ENCODE measurements at regions not wholly inside any gene's neighbourhood (a gene's known extent, or its start where the extent isn't known, plus 50 kb on each side); places are given as distances from the start of the nearest gene placed in this dataset.
"Not testable (repeated sequence)": the region's sequence is repeated elsewhere in the genome, so short reads cannot be mapped to it uniquely, and the experiment has no call there.

DNA sequence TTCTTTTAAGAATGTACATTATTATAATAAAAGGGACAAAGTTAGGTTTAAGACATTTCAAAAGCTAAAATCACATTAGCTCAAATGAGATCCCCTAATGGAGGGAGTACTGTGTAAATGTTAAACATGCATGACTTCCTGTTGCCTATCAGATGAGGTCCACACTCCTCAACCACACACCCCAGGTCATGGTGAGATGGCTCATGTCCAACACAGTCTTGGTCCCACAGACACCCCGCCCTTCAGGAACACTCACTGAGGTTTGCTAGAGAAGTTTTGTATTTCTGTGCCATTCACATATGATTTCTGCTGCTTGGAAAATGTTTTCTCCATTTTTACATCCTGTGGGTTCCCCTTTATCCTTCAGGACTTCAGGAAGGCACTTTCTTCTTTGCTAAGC is 491.0 kb downstream of the SOX11 start:
- H3K4me1 ChIP-seq, result peaks cover 0 to 9% (median 3%) of the 10 kb centered on the region in 6 donors

GRCh38 chr2:6184532-6185292 is 492.5 kb downstream of the SOX11 start:
- Histone ChIP-seq H3K9me3 (no peaks in the 10 kb centered on the region), H3K27me3 (replicated peaks in 1 of 7) (no peaks in the 10 kb centered on the region), H3K27ac (no peak overlapping the region), H3K4me3 (no peak overlapping the region), H3K36me3 (no peaks in the 10 kb centered on the region), H3K4me1 (peaks cover 0 to 9% (median 3%) of the 10 kb centered on the region in 6 donors)
- TF ChIP-seq POLR2A (IDR thresholded peaks at IDR 0.05) (no peak), POLR2AphosphoS5 (IDR thresholded peaks at IDR 0.05) (no peak)
- TF ChIP-seq, protein P1, sequence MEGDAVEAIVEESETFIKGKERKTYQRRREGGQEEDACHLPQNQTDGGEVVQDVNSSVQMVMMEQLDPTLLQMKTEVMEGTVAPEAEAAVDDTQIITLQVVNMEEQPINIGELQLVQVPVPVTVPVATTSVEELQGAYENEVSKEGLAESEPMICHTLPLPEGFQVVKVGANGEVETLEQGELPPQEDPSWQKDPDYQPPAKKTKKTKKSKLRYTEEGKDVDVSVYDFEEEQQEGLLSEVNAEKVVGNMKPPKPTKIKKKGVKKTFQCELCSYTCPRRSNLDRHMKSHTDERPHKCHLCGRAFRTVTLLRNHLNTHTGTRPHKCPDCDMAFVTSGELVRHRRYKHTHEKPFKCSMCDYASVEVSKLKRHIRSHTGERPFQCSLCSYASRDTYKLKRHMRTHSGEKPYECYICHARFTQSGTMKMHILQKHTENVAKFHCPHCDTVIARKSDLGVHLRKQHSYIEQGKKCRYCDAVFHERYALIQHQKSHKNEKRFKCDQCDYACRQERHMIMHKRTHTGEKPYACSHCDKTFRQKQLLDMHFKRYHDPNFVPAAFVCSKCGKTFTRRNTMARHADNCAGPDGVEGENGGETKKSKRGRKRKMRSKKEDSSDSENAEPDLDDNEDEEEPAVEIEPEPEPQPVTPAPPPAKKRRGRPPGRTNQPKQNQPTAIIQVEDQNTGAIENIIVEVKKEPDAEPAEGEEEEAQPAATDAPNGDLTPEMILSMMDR (IDR thresholded peaks at IDR 0.05 in 8 of 11, conservative IDR thresholded peaks at IDR 0.05 in 3 of 11), result no peak
- intact Hi-C loops (cut with DNase I; ENCODE audit: low total_unique reads), result no loop called here
- no peak for DNase-seq
- 70 to 77% (median 72%) methylated on average over 13 of the region's 13 CpGs for WGBS, 5 donors

More for the DNA sequence above, 491.0 kb downstream of the SOX11 start:
- Histone ChIP-seq H3K4me3 (no peak overlapping the region), H3K27ac (no peak overlapping the region), H3K9me3 (no peaks in the 10 kb centered on the region), H3K36me3 (no peaks in the 10 kb centered on the region), H3K27me3 (replicated peaks in 1 of 7) (no peaks in the 10 kb centered on the region)
- WGBS, 5 donors, result 24 to 73% (median 45%) methylated on average over 1 of the region's 1 CpG
- intact Hi-C loops (cut with DNase I; ENCODE audit: low total_unique reads), result no loop called here
- TF ChIP-seq POLR2A (IDR thresholded peaks at IDR 0.05), result no peak
- TF ChIP-seq POLR2AphosphoS5 (IDR thresholded peaks at IDR 0.05), result no peak
- TF ChIP-seq, protein P1 (IDR thresholded peaks at IDR 0.05 in 8 of 11, conservative IDR thresholded peaks at IDR 0.05 in 3 of 11), result no peak
- DNase-seq, result no peak

DNA sequence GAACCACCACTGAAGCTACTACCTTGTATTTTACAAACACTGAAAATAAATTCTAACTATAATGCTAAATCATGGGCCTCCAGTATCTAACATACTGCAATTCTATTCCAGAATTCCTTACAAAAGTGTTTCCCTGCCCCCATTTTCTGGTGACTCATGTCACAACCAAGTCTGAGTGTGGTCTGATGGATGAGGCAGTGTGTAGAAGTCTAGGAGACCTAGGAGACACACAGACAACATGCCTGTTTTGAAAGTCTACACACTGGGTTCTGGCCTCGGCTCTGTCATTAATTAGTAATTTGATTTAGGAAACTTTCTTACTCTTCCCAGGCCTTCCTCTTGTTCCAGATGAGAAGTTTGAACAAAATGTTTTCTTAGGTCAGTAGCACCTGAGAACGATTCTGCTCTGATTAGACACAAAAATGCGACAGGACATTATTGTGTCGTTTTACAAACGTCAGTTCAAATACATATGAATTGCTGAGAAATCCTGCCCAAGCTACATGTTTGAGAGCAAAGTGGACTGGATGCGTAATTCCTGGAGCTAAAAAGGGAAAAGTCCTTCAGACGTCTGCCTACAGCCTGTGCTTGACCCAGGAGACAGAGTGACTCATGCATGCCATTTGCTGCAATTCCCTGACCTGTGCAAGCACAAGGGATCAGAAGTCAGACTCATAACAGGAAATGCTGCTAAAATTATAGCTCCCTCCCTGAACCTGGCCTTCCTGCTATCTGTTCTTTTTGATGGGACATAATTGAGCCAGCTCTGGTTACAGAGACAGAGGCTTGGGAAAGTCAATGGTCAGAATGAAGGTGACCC is 494.4 kb downstream of the SOX11 start:
- Histone ChIP-seq H3K9me3 (no peaks in the 10 kb centered on the region), H3K27ac (peak overlapping the region in 4 of 8 donors; percentile 3 to 39 (median 20)), H3K36me3 (no peaks in the 10 kb centered on the region), H3K4me1 (peaks cover 0 to 9% (median 3%) of the 10 kb centered on the region in 6 donors), H3K4me3 (no peak overlapping the region), H3K27me3 (replicated peaks in 1 of 7) (no peaks in the 10 kb centered on the region)
- 51 to 77% (median 65%) methylated on average over 7 of the region's 7 CpGs for WGBS, 5 donors
- no peak for DNase-seq
- intact Hi-C loops (cut with DNase I; ENCODE audit: low total_unique reads), result no loop called here
- peak in 1 of 3 donors; percentile 73 for TF ChIP-seq POLR2AphosphoS5 (IDR thresholded peaks at IDR 0.05)
- TF ChIP-seq, protein P1 (IDR thresholded peaks at IDR 0.05 in 8 of 11, conservative IDR thresholded peaks at IDR 0.05 in 3 of 11), result no peak

GRCh38 chr2:6196449-6196848 is 504.3 kb downstream of the SOX11 start:
- H3K9me3 ChIP-seq, result peaks cover 0 to 41% (median 14%) of the 10 kb centered on the region in 8 donors
- no peak overlapping the region for H3K27ac ChIP-seq
- no peak for DNase-seq
- no peak overlapping the region for H3K4me3 ChIP-seq
- 71 to 94% (median 89%) methylated on average over 1 of the region's 1 CpG for WGBS, 5 donors
- intact Hi-C loops (cut with DNase I; ENCODE audit: low total_unique reads), result no loop called here
- H3K27me3 ChIP-seq (replicated peaks in 1 of 7), result no peaks in the 10 kb centered on the region
- H3K36me3 ChIP-seq, result no peaks in the 10 kb centered on the region
- TF ChIP-seq POLR2A (IDR thresholded peaks at IDR 0.05), result no peak
- TF ChIP-seq, protein P1 (IDR thresholded peaks at IDR 0.05 in 8 of 11, conservative IDR thresholded peaks at IDR 0.05 in 3 of 11), result no peak
- TF ChIP-seq POLR2AphosphoS5 (IDR thresholded peaks at IDR 0.05), result no peak
- H3K4me1 ChIP-seq, result no peaks in the 10 kb centered on the region

DNA sequence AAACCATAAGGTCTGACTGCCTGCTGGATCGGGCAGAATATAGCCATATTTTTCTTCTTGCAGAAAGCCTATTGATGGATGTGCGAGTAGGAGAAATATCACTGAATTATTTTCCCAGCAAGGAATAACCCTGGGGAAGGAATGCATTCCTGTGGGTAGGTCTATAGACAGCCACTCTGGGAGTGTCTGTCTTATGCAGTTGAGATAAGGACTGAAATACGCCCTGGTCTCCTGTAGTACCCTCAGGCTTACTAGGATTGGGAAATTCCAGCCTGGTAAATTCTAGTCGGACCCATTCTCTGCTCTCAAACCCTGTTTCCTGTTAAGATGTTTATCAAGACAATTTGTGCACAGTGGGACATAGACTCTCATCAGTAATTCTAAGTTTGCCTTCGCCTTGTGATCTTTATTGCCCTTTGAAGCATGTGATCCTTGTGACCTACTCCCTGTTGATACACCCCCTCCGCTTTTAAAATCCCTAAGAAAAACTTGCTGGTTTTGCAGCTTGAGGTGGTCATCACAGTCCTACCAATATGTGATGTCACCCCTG is 506.3 kb downstream of the SOX11 start:
- DNase-seq; H3K27me3 ChIP-seq (replicated peaks in 1 of 7); intact Hi-C loops (cut with DNase I; ENCODE audit: low total_unique reads); H3K4me3 ChIP-seq; H3K27ac ChIP-seq; H3K36me3 ChIP-seq; H3K4me1 ChIP-seq: not testable (repeated sequence)
- H3K9me3 ChIP-seq, result peaks cover 0 to 47% (median 15%) of the 10 kb centered on the region in 8 donors
- 80 to 87% (median 82%) methylated on average over 6 of the region's 6 CpGs for WGBS, 5 donors

Data from spleen (tissue), 11 donors.